ENCODE measurements at regions not wholly inside any gene's neighbourhood (a gene's known extent, or its start where the extent isn't known, plus 50 kb on each side); places are given as distances from the start of the nearest gene placed in this dataset.

- no peaks in the 10 kb centered on the region for H3K36me3 Mint-ChIP-seq (ENCODE audit: low read depth)
- no peak for DNase-seq
- ChIA-PET POLR2A (no interaction called here), CTCF (interaction anchor here (0.7 kb wide), 1 partner anchor 514 kb away, joined by 3 read pairs; no protein-coding TSS in a partner anchor)
- no peak overlapping the region for H3K4me3 Mint-ChIP-seq
- H3K27me3 Mint-ChIP-seq, result peaks cover 27% of the 10 kb centered on the region
- no peaks in the 10 kb centered on the region for H3K9me3 Mint-ChIP-seq
- H3K4me1 Mint-ChIP-seq, result peaks cover 2% of the 10 kb centered on the region
- H3K27ac Mint-ChIP-seq, result no peak overlapping the region
These were observed 128.8 kb downstream of the CDH26 start for GRCh38 chr20:60086821-60087562.

GRCh38 chr20:60087563-60088105, 129.4 kb downstream of the CDH26 start:
- no peak overlapping the region for H3K27ac Mint-ChIP-seq
- H3K4me3 Mint-ChIP-seq, result no peak overlapping the region
- H3K4me1 Mint-ChIP-seq, result peaks cover 2% of the 10 kb centered on the region
- H3K9me3 Mint-ChIP-seq, result no peaks in the 10 kb centered on the region
- no peaks in the 10 kb centered on the region for H3K36me3 Mint-ChIP-seq (ENCODE audit: low read depth)
- ChIA-PET CTCF (interaction anchor here (0.7 to 1.0 kb wide), 2 partner anchors 9 to 514 kb away, joined by 3 read pairs; no protein-coding TSS in a partner anchor), POLR2A (no interaction called here)
- DNase-seq, result no peak
- H3K27me3 Mint-ChIP-seq, result peaks cover 29% of the 10 kb centered on the region

GRCh38 chr20:60088236-60088635, 130.0 kb downstream of the CDH26 start:
- ChIA-PET CTCF (interaction anchor here (1.0 kb wide), 1 partner anchor 9 kb away, joined by 3 read pairs; no protein-coding TSS in a partner anchor), POLR2A (no interaction called here)
- DNase-seq, result no peak
- H3K9me3 Mint-ChIP-seq, result no peaks in the 10 kb centered on the region
- no peaks in the 10 kb centered on the region for H3K36me3 Mint-ChIP-seq (ENCODE audit: low read depth)
- H3K4me1 Mint-ChIP-seq, result peaks cover 2% of the 10 kb centered on the region
- no peak overlapping the region for H3K4me3 Mint-ChIP-seq
- peaks cover 29% of the 10 kb centered on the region for H3K27me3 Mint-ChIP-seq
- no peak overlapping the region for H3K27ac Mint-ChIP-seq

- no peak overlapping the region for H3K27ac Mint-ChIP-seq
- H3K27me3 Mint-ChIP-seq, result peaks cover 26% of the 10 kb centered on the region
- H3K36me3 Mint-ChIP-seq (ENCODE audit: low read depth), result no peaks in the 10 kb centered on the region
- H3K4me1 Mint-ChIP-seq, result peaks cover 2% of the 10 kb centered on the region
- no peak for DNase-seq
- ChIA-PET CTCF (no interaction called here), POLR2A (no interaction called here)
- no peak overlapping the region for H3K4me3 Mint-ChIP-seq
- no peaks in the 10 kb centered on the region for H3K9me3 Mint-ChIP-seq
These were observed 132.4 kb downstream of the CDH26 start for GRCh38 chr20:60090631-60091030.

- Mint-ChIP-seq H3K36me3 (ENCODE audit: low read depth) (no peaks in the 10 kb centered on the region), H3K9me3 (no peaks in the 10 kb centered on the region), H3K4me1 (peaks cover 2% of the 10 kb centered on the region)
These were observed 133.1 kb downstream of the CDH26 start for GRCh38 chr20:60091305-60091704.

GRCh38 chr20:60091861-60092260, 133.6 kb downstream of the CDH26 start:
- no peaks in the 10 kb centered on the region for H3K36me3 Mint-ChIP-seq (ENCODE audit: low read depth)
- peaks cover 2% of the 10 kb centered on the region for H3K4me1 Mint-ChIP-seq
- DNase-seq, result no peak
- H3K27ac Mint-ChIP-seq, result no peak overlapping the region
- ChIA-PET CTCF (no interaction called here), POLR2A (no interaction called here)
- no peak overlapping the region for H3K4me3 Mint-ChIP-seq
- no peaks in the 10 kb centered on the region for H3K9me3 Mint-ChIP-seq
- H3K27me3 Mint-ChIP-seq, result peaks cover 19% of the 10 kb centered on the region

More at GRCh38 chr20:60091305-60091704, 133.1 kb downstream of the CDH26 start:
- Mint-ChIP-seq H3K27me3 (peaks cover 21% of the 10 kb centered on the region), H3K27ac (no peak overlapping the region), H3K4me3 (no peak overlapping the region)
- no peak for DNase-seq
- POLR2A ChIA-PET, result no interaction called here
- CTCF ChIA-PET, result no interaction called here

GRCh38 chr20:60092729-60093128, 134.5 kb downstream of the CDH26 start:
- POLR2A ChIA-PET, result no interaction called here

GRCh38 chr20:60095456-60095855, 137.2 kb downstream of the CDH26 start:
- H3K9me3 Mint-ChIP-seq, result peaks cover 5% of the 10 kb centered on the region

More at GRCh38 chr20:60092729-60093128, 134.5 kb downstream of the CDH26 start:
- Mint-ChIP-seq H3K27ac (no peak overlapping the region), H3K4me3 (no peak overlapping the region), H3K9me3 (no peaks in the 10 kb centered on the region), H3K4me1 (peaks cover under 1% of the 10 kb centered on the region), H3K27me3 (peaks cover 15% of the 10 kb centered on the region), H3K36me3 (ENCODE audit: low read depth) (no peaks in the 10 kb centered on the region)
- no peak for DNase-seq
- CTCF ChIA-PET, result no interaction called here

GRCh38 chr20:60096166-60096565, 137.9 kb downstream of the CDH26 start:
- Mint-ChIP-seq H3K27ac (no peak overlapping the region), H3K4me3 (no peak overlapping the region), H3K27me3 (peaks cover 5% of the 10 kb centered on the region), H3K9me3 (peaks cover 5% of the 10 kb centered on the region), H3K36me3 (ENCODE audit: low read depth) (no peaks in the 10 kb centered on the region), H3K4me1 (peaks cover 14% of the 10 kb centered on the region)
- DNase-seq, result no peak
- ChIA-PET CTCF (interaction anchor here (0.6 to 1.6 kb wide), 3 partner anchors 8 to 968 kb away, joined by 3 read pairs; no protein-coding TSS in a partner anchor), POLR2A (no interaction called here)

More at GRCh38 chr20:60095456-60095855, 137.2 kb downstream of the CDH26 start:
- DNase-seq, result no peak
- H3K4me1 Mint-ChIP-seq, result peaks cover 6% of the 10 kb centered on the region
- POLR2A ChIA-PET, result no interaction called here
- CTCF ChIA-PET, result no interaction called here
- H3K27ac Mint-ChIP-seq, result no peak overlapping the region
- H3K36me3 Mint-ChIP-seq (ENCODE audit: low read depth), result no peaks in the 10 kb centered on the region
- no peak overlapping the region for H3K4me3 Mint-ChIP-seq
- peaks cover 5% of the 10 kb centered on the region for H3K27me3 Mint-ChIP-seq

GRCh38 chr20:60097285-60097684, 139.1 kb downstream of the CDH26 start:
- ChIA-PET POLR2A (interaction anchor here (0.5 kb wide), 1 partner anchor 154 kb away, joined by 11 read pairs; no protein-coding TSS in a partner anchor), CTCF (interaction anchor here (1.4 to 1.8 kb wide), 3 partner anchors 9 to 40 kb away, joined by 3 to 4 read pairs (median 3); no protein-coding TSS in a partner anchor)
- no peaks in the 10 kb centered on the region for H3K36me3 Mint-ChIP-seq (ENCODE audit: low read depth)
- H3K4me3 Mint-ChIP-seq, result no peak overlapping the region
- peaks cover 5% of the 10 kb centered on the region for H3K9me3 Mint-ChIP-seq
- H3K27ac Mint-ChIP-seq, result no peak overlapping the region
- peaks cover 5% of the 10 kb centered on the region for H3K27me3 Mint-ChIP-seq
- no peak for DNase-seq
- H3K4me1 Mint-ChIP-seq, result peaks cover 19% of the 10 kb centered on the region

GRCh38 chr20:60100780-60101179, 142.6 kb downstream of the CDH26 start:
- H3K36me3 Mint-ChIP-seq (ENCODE audit: low read depth), result no peaks in the 10 kb centered on the region
- CTCF ChIA-PET, result no interaction called here
- DNase-seq, result no peak
- peak overlapping the region; percentile 22 for H3K27ac Mint-ChIP-seq
- peaks cover 3% of the 10 kb centered on the region for H3K27me3 Mint-ChIP-seq
- POLR2A ChIA-PET, result no interaction called here
- no peak overlapping the region for H3K4me3 Mint-ChIP-seq
- peaks cover 5% of the 10 kb centered on the region for H3K9me3 Mint-ChIP-seq
- H3K4me1 Mint-ChIP-seq, result peaks cover 22% of the 10 kb centered on the region

- Mint-ChIP-seq H3K36me3 (ENCODE audit: low read depth) (no peaks in the 10 kb centered on the region), H3K4me3 (no peak overlapping the region), H3K27ac (peak overlapping the region; percentile 22), H3K4me1 (peaks cover 22% of the 10 kb centered on the region), H3K27me3 (peaks cover 3% of the 10 kb centered on the region), H3K9me3 (peaks cover 5% of the 10 kb centered on the region)
- ChIA-PET CTCF (no interaction called here), POLR2A (no interaction called here)
- no peak for DNase-seq
These were observed 143.1 kb downstream of the CDH26 start for GRCh38 chr20:60101201-60101890.

GRCh38 chr20:60101891-60102281, 143.7 kb downstream of the CDH26 start:
- DNase-seq, result no peak
- ChIA-PET POLR2A (no interaction called here), CTCF (no interaction called here)
- H3K4me1 Mint-ChIP-seq, result peaks cover 22% of the 10 kb centered on the region
- peaks cover 3% of the 10 kb centered on the region for H3K27me3 Mint-ChIP-seq
- no peaks in the 10 kb centered on the region for H3K36me3 Mint-ChIP-seq (ENCODE audit: low read depth)
- no peak overlapping the region for H3K4me3 Mint-ChIP-seq
- peaks cover 5% of the 10 kb centered on the region for H3K9me3 Mint-ChIP-seq
- no peak overlapping the region for H3K27ac Mint-ChIP-seq

All from activated CD4-positive, alpha-beta T cell treated with anti-CD3 and anti-CD28 coated beads, Interleukin-2, amount 10 ng/mL, durations not matched to agents 7 days and 5 days (primary cell).